GM19372 (cell line): ENCODE measurements at regions not wholly inside any gene's neighbourhood (a gene's known extent, or its start where the extent isn't known, plus 50 kb on each side); places are given as distances from the start of the nearest gene placed in this dataset.

Source experiments
- ATAC-seq: cut with Tn5 transposase; IDR thresholded peaks from one replicate; pipeline ENCODE4 v1.9.1; 2021; ENCODE audit warnings: mild to moderate bottlenecking, low read depth, moderate library complexity; ENCODE audit not compliant: unreplicated experiment

- no peak for ATAC-seq
Observed at GRCh38 chr9:80013891-80014290, 442.1 kb downstream of the TLE4 start.

GRCh38 chr9:80012557-80013330 is 441.0 kb downstream of the TLE4 start:
- ATAC-seq = no peak

GRCh38 chr9:80009204-80009603 is 437.4 kb downstream of the TLE4 start:
- no peak for ATAC-seq

GRCh38 chr9:80004714-80005113 is 432.9 kb downstream of the TLE4 start:
- no peak for ATAC-seq

- ATAC-seq = no peak
Observed at GRCh38 chr9:79990536-79990935, 418.8 kb downstream of the TLE4 start.

- no peak for ATAC-seq
Observed at GRCh38 chr9:79989079-79989478, 417.3 kb downstream of the TLE4 start.

GRCh38 chr9:79988126-79988525 is 416.4 kb downstream of the TLE4 start:
- ATAC-seq = no peak

GRCh38 chr9:79986437-79986836 is 414.7 kb downstream of the TLE4 start:
- ATAC-seq = no peak

GRCh38 chr9:79985772-79986171 is 414.0 kb downstream of the TLE4 start:
- no peak for ATAC-seq

- ATAC-seq = no peak
Observed at GRCh38 chr9:79985264-79985663, 413.5 kb downstream of the TLE4 start.

- ATAC-seq = no peak
Observed at GRCh38 chr9:79984429-79985067, 412.8 kb downstream of the TLE4 start.

- no peak for ATAC-seq
Observed at GRCh38 chr9:79980432-79980831, 408.7 kb downstream of the TLE4 start.

- no peak for ATAC-seq
Observed at GRCh38 chr9:79977510-79978197, 405.9 kb downstream of the TLE4 start.

- ATAC-seq = no peak
Observed at GRCh38 chr9:79977074-79977435, 405.3 kb downstream of the TLE4 start.

- no peak for ATAC-seq
Observed at GRCh38 chr9:79976257-79977073, 404.7 kb downstream of the TLE4 start.

- no peak for ATAC-seq
Observed at GRCh38 chr9:79975621-79976256, 404.0 kb downstream of the TLE4 start.

- ATAC-seq = no peak
Observed at GRCh38 chr9:79974806-79975422, 403.1 kb downstream of the TLE4 start.

- no peak for ATAC-seq
Observed at GRCh38 chr9:79973627-79974026, 401.9 kb downstream of the TLE4 start.

- ATAC-seq = no peak
Observed at GRCh38 chr9:79970146-79970425, 398.3 kb downstream of the TLE4 start.
